Activated CD8-positive, alpha-beta memory T cell treated with anti-CD3 and anti-CD28 coated beads, Interleukin-2, amount 10 ng/mL, durations not matched to agents 7 days and 5 days (primary cell): ENCODE measurements at regions not wholly inside any gene's neighbourhood (a gene's known extent, or its start where the extent isn't known, plus 50 kb on each side); places are given as distances from the start of the nearest gene placed in this dataset.

Experiments used
- ATAC-seq: fragments of 150-1000 bp; cut with Tn5 transposase; one replicate; pipeline ENCODE4 v1.10.0; 2021; ENCODE audit warnings: moderate library complexity
- CTCF ChIA-PET: fragments of 350-600 bp; sonication (Branson Sonifier 250); formaldehyde crosslinking; loops from one replicate; lab custom pipeline; 2021; ENCODE audit warnings: antibody characterized with exemption; lab: Charles Lee
- DNase-seq: peaks from one replicate; pipeline ENCODE4 v3.0.0-alpha.2; 2020
- H3K27ac Mint-ChIP-seq: one replicate; pipeline ENCODE4 v1.8.0; 2021; ENCODE audit warnings: mild to moderate bottlenecking, mixed read lengths
- H3K27me3 Mint-ChIP-seq: one replicate; pipeline ENCODE4 v1.8.0; 2021; ENCODE audit warnings: mixed read lengths
- H3K36me3 Mint-ChIP-seq: one replicate; pipeline ENCODE4 v1.8.0; 2021; ENCODE audit warnings: mild to moderate bottlenecking, mixed read lengths
- H3K4me1 Mint-ChIP-seq: one replicate; pipeline ENCODE4 v1.8.0; 2021; ENCODE audit warnings: mixed read lengths
- H3K4me3 Mint-ChIP-seq: one replicate; pipeline ENCODE4 v1.8.0; 2021; ENCODE audit warnings: mild to moderate bottlenecking, moderate library complexity, mixed read lengths
- H3K9me3 Mint-ChIP-seq: one replicate; pipeline ENCODE4 v1.8.0; 2022; ENCODE audit warnings: low read depth, mixed read lengths

GRCh38 chr15:89395996-89396395, 61.4 kb upstream of the POLG start:
- Mint-ChIP-seq H3K4me3 (no peak overlapping the region), H3K27me3 (peaks cover 60% of the 10 kb centered on the region), H3K4me1 (peaks cover 4% of the 10 kb centered on the region), H3K36me3 (no peaks in the 10 kb centered on the region), H3K9me3 (no peaks in the 10 kb centered on the region), H3K27ac (no peak overlapping the region)
- CTCF ChIA-PET, result interaction anchor here (2.1 kb wide), 1 partner anchor 34 kb away, joined by 6 read pairs; no protein-coding TSS in a partner anchor
- DNase-seq, result no peak
- ATAC-seq, result no peak

GRCh38 chr15:89395461-89395871, 60.8 kb upstream of the POLG start:
- peaks cover 4% of the 10 kb centered on the region for H3K4me1 Mint-ChIP-seq
- no peaks in the 10 kb centered on the region for H3K9me3 Mint-ChIP-seq
- H3K4me3 Mint-ChIP-seq, result no peak overlapping the region
- CTCF ChIA-PET, result interaction anchor here (2.1 to 3.5 kb wide), 2 partner anchors 35 to 37 kb away, joined by 6 to 21 read pairs; no protein-coding TSS in a partner anchor
- DNase-seq (no peak), ATAC-seq (no peak)
- no peak overlapping the region for H3K27ac Mint-ChIP-seq
- peaks cover 55% of the 10 kb centered on the region for H3K27me3 Mint-ChIP-seq
- H3K36me3 Mint-ChIP-seq, result no peaks in the 10 kb centered on the region

DNA sequence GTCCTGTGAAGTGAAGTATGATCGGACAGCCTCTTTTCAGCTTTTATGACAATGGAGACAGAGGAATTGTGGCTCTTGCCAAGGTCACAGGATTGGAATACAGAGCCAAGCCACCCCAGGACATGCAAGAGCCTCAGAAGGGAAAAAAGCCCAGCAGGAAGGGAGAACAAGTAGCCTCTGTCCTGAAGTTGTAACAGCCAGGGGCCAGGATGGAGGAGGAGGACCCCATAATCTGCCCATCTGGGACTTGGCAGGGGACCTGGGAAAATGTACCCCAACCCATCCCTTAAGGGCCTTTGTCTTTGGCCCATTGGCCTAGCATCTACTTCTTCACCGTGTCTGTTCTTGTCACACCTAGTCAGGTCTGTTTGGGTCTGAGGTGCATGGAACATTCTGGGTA, 60.4 kb upstream of the POLG start:
- Mint-ChIP-seq H3K4me1 (peaks cover 4% of the 10 kb centered on the region), H3K27ac (no peak overlapping the region), H3K9me3 (no peaks in the 10 kb centered on the region), H3K4me3 (no peak overlapping the region), H3K27me3 (peaks cover 54% of the 10 kb centered on the region), H3K36me3 (no peaks in the 10 kb centered on the region)
- DNase-seq, result no peak
- CTCF ChIA-PET, result interaction anchor here (2.1 to 3.5 kb wide), 2 partner anchors 35 to 36 kb away, joined by 6 to 21 read pairs; no protein-coding TSS in a partner anchor
- no peak for ATAC-seq

- ATAC-seq (no peak), DNase-seq (no peak)
- Mint-ChIP-seq H3K9me3 (no peaks in the 10 kb centered on the region), H3K27me3 (peaks cover 48% of the 10 kb centered on the region), H3K27ac (no peak overlapping the region), H3K4me3 (no peak overlapping the region), H3K4me1 (no peaks in the 10 kb centered on the region), H3K36me3 (no peaks in the 10 kb centered on the region)
- CTCF ChIA-PET, result interaction anchor here (1.0 to 3.5 kb wide), 3 partner anchors 8 to 34 kb away, joined by 3 to 21 read pairs (median 4); no protein-coding TSS in a partner anchor
Observed at GRCh38 chr15:89393056-89393455, 58.4 kb upstream of the POLG start.

DNA sequence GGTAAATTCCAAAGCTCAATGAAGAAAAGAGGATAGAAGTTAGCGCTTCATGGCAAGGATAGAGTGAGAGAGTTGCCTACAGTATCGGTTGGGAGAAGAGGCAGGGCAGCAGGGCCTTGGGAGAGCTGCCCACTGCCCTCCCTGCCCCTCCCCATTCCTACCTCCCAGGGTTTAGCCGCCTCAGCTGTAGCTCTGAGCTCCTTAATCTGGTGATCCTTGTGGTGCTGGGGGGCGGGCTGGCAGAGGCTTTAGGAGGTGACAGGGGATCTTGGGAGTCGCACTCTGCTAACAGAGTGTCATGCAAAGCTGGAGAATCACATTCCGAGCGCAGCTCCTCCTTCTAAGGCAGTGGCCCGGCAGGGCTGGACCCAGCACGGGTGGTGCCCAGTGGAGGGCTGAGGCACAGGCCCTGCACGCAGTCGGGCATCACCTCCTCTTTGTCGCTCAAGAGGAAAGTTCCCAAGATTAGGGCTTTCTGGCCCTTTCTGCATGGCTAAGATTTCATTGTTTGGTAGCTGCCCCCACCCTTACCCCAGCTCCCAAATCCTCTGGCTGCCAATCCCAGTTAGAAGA, 57.1 kb upstream of the POLG start:
- no peaks in the 10 kb centered on the region for H3K36me3 Mint-ChIP-seq
- ATAC-seq (no peak), DNase-seq (no peak)
- H3K4me3 Mint-ChIP-seq, result no peak overlapping the region
- no peaks in the 10 kb centered on the region for H3K9me3 Mint-ChIP-seq
- H3K4me1 Mint-ChIP-seq, result no peaks in the 10 kb centered on the region
- no peak overlapping the region for H3K27ac Mint-ChIP-seq
- CTCF ChIA-PET, result interaction anchor here (1.4 to 3.5 kb wide), 5 partner anchors 8 to 33 kb away, joined by 3 to 21 read pairs (median 4); no protein-coding TSS in a partner anchor
- peaks cover 42% of the 10 kb centered on the region for H3K27me3 Mint-ChIP-seq

- Mint-ChIP-seq H3K4me1 (no peaks in the 10 kb centered on the region), H3K27me3 (peaks cover 30% of the 10 kb centered on the region), H3K36me3 (no peaks in the 10 kb centered on the region), H3K4me3 (no peak overlapping the region), H3K27ac (no peak overlapping the region), H3K9me3 (no peaks in the 10 kb centered on the region)
- CTCF ChIA-PET, result interaction anchor here (1.2 to 3.1 kb wide), 3 partner anchors 10 to 32 kb away, joined by 4 to 13 read pairs (median 4); no protein-coding TSS in a partner anchor
- no peak for ATAC-seq
- DNase-seq, result no peak
Observed at GRCh38 chr15:89389841-89390603, 55.4 kb upstream of the POLG start.

DNA sequence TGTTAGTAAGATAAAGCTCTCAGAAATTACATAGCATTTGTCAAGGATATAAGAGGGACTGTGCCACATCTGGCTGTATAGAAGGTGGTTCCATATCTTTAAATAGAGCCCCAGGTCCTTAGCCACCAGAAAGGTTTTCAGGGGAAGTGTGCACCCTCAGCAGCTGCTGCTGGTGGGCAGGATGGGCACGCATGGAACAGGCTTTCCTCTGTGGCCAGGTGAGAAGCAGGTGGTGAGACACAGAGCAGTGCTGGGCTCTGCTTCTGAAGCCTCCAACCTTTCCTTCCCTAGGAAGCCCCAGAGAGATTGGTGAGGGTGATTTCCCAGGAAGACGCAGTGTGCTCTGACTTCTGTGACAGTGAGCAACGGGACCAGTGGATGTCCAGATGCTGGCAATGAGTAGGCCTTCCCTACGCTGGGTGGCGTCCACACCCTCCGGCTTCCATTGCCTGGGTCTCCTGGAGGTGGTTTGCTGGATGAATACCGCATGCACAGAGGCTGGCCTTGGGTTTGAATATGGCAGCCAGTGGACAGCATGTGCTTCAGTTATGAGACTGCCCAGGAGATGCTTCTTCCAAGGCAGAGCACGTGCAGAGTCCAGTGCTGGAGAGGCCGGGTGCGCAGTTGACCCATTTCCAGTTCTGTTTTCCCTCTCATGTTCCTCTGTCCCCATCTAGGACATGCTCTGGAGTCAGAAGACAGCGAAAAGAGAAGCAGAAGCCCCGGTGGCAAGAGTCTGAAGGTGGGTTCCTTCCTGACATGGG, 52.7 kb upstream of the POLG start:
- H3K9me3 Mint-ChIP-seq, result no peaks in the 10 kb centered on the region
- H3K4me1 Mint-ChIP-seq, result no peaks in the 10 kb centered on the region
- no peak for DNase-seq
- H3K4me3 Mint-ChIP-seq, result no peak overlapping the region
- no peak overlapping the region for H3K27ac Mint-ChIP-seq
- CTCF ChIA-PET, result interaction anchor here (1.2 kb wide), 1 partner anchor 8 kb away, joined by 3 read pairs; no protein-coding TSS in a partner anchor
- ATAC-seq, result no peak
- no peaks in the 10 kb centered on the region for H3K36me3 Mint-ChIP-seq
- peaks cover 21% of the 10 kb centered on the region for H3K27me3 Mint-ChIP-seq

DNA sequence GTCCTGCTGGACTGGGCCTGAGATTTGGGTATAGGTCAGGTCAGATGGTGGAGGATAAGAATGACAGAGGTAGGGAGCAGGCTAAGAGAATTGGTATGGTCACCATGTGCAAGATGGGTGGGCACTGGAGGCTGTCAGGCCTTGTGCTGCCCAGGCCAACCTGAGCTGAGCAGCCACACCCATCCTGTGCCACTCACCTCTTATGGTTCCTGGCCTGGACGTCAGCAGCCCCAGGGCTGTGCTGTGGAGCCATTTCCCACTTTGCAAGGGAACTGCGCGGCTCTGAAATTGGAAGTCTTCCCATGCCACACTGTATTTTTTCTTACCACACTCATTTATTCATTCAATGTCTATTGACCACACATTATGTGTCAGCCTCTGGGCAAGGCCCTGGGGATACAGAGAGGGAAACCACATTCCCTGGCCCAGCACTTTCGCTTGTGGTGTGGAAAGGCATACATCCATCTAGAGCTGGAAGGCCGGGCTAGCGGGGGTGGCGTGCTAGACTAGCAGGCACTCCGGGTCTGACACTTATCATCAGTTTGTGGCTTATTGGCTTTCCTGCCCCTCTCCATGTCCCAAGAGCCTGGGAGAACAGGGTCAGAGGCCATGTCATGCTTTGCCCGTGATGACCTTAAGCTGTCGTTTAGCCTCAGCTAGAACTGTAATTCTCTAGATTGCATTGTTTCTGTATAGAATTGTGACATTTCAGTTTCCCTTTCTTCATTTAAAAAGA, 51.1 kb upstream of the POLG start:
- ATAC-seq, result no peak
- no peak overlapping the region for H3K27ac Mint-ChIP-seq
- no peak overlapping the region for H3K4me3 Mint-ChIP-seq
- DNase-seq, result no peak
- H3K4me1 Mint-ChIP-seq, result no peaks in the 10 kb centered on the region
- CTCF ChIA-PET, result interaction anchor here (0.7 kb wide), 1 partner anchor 15 kb away, joined by 3 read pairs; no protein-coding TSS in a partner anchor
- H3K9me3 Mint-ChIP-seq, result no peaks in the 10 kb centered on the region
- H3K36me3 Mint-ChIP-seq, result no peaks in the 10 kb centered on the region
- H3K27me3 Mint-ChIP-seq, result peaks cover 31% of the 10 kb centered on the region
